IPS DF 19.7 (cell line): ENCODE measurements at regions not wholly inside any gene's neighbourhood (a gene's known extent, or its start where the extent isn't known, plus 50 kb on each side); places are given as distances from the start of the nearest gene placed in this dataset.

Experiments used
- DNase-seq: peaks from one replicate; pipeline ENCODE4 v3.0.0-alpha.2; 2013; ENCODE audit warnings: low read depth, low spot score

- DNase-seq = no peak
These were observed 354.2 kb upstream of the HS3ST1 start for GRCh38 chr4:11782859-11783258.

GRCh38 chr4:11777447-11777846 is 348.8 kb upstream of the HS3ST1 start:
- no peak for DNase-seq

GRCh38 chr4:11774346-11774745 is 345.7 kb upstream of the HS3ST1 start:
- DNase-seq = no peak

- DNase-seq = no peak
These were observed 345.1 kb upstream of the HS3ST1 start for GRCh38 chr4:11773798-11774197.

- DNase-seq = no peak
These were observed 340.7 kb upstream of the HS3ST1 start for GRCh38 chr4:11769434-11769833.

GRCh38 chr4:11768251-11768972 is 339.7 kb upstream of the HS3ST1 start:
- DNase-seq = no peak

GRCh38 chr4:11765849-11766453 is 337.3 kb upstream of the HS3ST1 start:
- DNase-seq = no peak

- no peak for DNase-seq
These were observed 319.6 kb upstream of the HS3ST1 start for GRCh38 chr4:11748164-11748872.

- DNase-seq = no peak
These were observed 318.0 kb upstream of the HS3ST1 start for GRCh38 chr4:11746734-11747133.

GRCh38 chr4:11743976-11744375 is 315.3 kb upstream of the HS3ST1 start:
- DNase-seq = no peak

GRCh38 chr4:11743236-11743635 is 314.5 kb upstream of the HS3ST1 start:
- DNase-seq = no peak

GRCh38 chr4:11741190-11741652 is 312.5 kb upstream of the HS3ST1 start:
- no peak for DNase-seq

- DNase-seq = no peak
These were observed 311.3 kb upstream of the HS3ST1 start for GRCh38 chr4:11739992-11740391.

GRCh38 chr4:11736978-11737377 is 308.3 kb upstream of the HS3ST1 start:
- no peak for DNase-seq

- no peak for DNase-seq
These were observed 307.0 kb upstream of the HS3ST1 start for GRCh38 chr4:11735651-11736050.

GRCh38 chr4:11732155-11732554 is 303.5 kb upstream of the HS3ST1 start:
- DNase-seq = no peak

GRCh38 chr4:11730545-11730944 is 301.9 kb upstream of the HS3ST1 start:
- DNase-seq = no peak

GRCh38 chr4:11729548-11729947 is 300.9 kb upstream of the HS3ST1 start:
- DNase-seq = no peak

GRCh38 chr4:11727903-11728564 is 299.3 kb upstream of the HS3ST1 start:
- DNase-seq = no peak

GRCh38 chr4:11724731-11725130 is 296.0 kb upstream of the HS3ST1 start:
- DNase-seq = no peak

- DNase-seq = no peak
These were observed 293.5 kb upstream of the HS3ST1 start for GRCh38 chr4:11722223-11722622.

GRCh38 chr4:11720292-11720691 is 291.6 kb upstream of the HS3ST1 start:
- DNase-seq = no peak
